ENCODE measurements at regions not wholly inside any gene's neighbourhood (a gene's known extent, or its start where the extent isn't known, plus 50 kb on each side); places are given as distances from the start of the nearest gene placed in this dataset.

GRCh38 chr7:35405461-35405860, 151.6 kb upstream of the TBX20 start:
- TF ChIP-seq EP300 (IDR thresholded peaks at IDR 0.05) (no peak), CTCF (IDR thresholded peaks at IDR 0.05) (no peak), POLR2A (IDR thresholded peaks at IDR 0.05) (no peak)
- intact Hi-C loops (cut with DNase I) = loop anchor here in 1 of 4 donors (5.0 kb wide), 1 partner anchor 682 kb away; no protein-coding TSS in a partner anchor
- 83 to 85% (median 84%) methylated on average over 4 of the region's 4 CpGs for WGBS, 3 donors
- no peak overlapping the region for H3K4me3 ChIP-seq
- no peak overlapping the region for H3K27ac ChIP-seq
- DNase-seq = no peak
- H3K27me3 ChIP-seq = no peaks in the 10 kb centered on the region
- H3K4me1 ChIP-seq (ENCODE audit: insufficient read depth) = no peaks in the 10 kb centered on the region
- no peaks in the 10 kb centered on the region for H3K9me3 ChIP-seq
- H3K36me3 ChIP-seq = no peaks in the 10 kb centered on the region

- no peak overlapping the region for H3K4me3 ChIP-seq
- no peaks in the 10 kb centered on the region for H3K36me3 ChIP-seq
- TF ChIP-seq EP300 (IDR thresholded peaks at IDR 0.05) (no peak), CTCF (IDR thresholded peaks at IDR 0.05) (no peak), POLR2A (IDR thresholded peaks at IDR 0.05) (no peak)
- H3K9me3 ChIP-seq = no peaks in the 10 kb centered on the region
- no peak overlapping the region for H3K27ac ChIP-seq
- no peaks in the 10 kb centered on the region for H3K27me3 ChIP-seq
- H3K4me1 ChIP-seq (ENCODE audit: insufficient read depth) = no peaks in the 10 kb centered on the region
- intact Hi-C loops (cut with DNase I) = no loop called here
- 86 to 93% (median 91%) methylated on average over 8 of the region's 8 CpGs for WGBS, 3 donors
- no peak for DNase-seq
These were observed 147.4 kb upstream of the TBX20 start for GRCh38 chr7:35401217-35401879.

- no peak overlapping the region for H3K27ac ChIP-seq
- no peak overlapping the region for H3K4me3 ChIP-seq
- H3K9me3 ChIP-seq = no peaks in the 10 kb centered on the region
- 80 to 84% (median 81%) methylated on average over 4 of the region's 4 CpGs for WGBS, 3 donors
- TF ChIP-seq CTCF (IDR thresholded peaks at IDR 0.05) (no peak), EP300 (IDR thresholded peaks at IDR 0.05) (no peak), POLR2A (IDR thresholded peaks at IDR 0.05) (no peak)
- H3K27me3 ChIP-seq = no peaks in the 10 kb centered on the region
- intact Hi-C loops (cut with DNase I) = no loop called here
- DNase-seq = no peak
- no peaks in the 10 kb centered on the region for H3K4me1 ChIP-seq (ENCODE audit: insufficient read depth)
- H3K36me3 ChIP-seq = no peaks in the 10 kb centered on the region
These were observed 145.9 kb upstream of the TBX20 start for GRCh38 chr7:35399840-35400239.

GRCh38 chr7:35399216-35399615, 145.3 kb upstream of the TBX20 start:
- no peaks in the 10 kb centered on the region for H3K9me3 ChIP-seq
- H3K27ac ChIP-seq = no peak overlapping the region
- TF ChIP-seq POLR2A (IDR thresholded peaks at IDR 0.05) = no peak
- no peak for TF ChIP-seq CTCF (IDR thresholded peaks at IDR 0.05)
- intact Hi-C loops (cut with DNase I) = no loop called here
- no peaks in the 10 kb centered on the region for H3K36me3 ChIP-seq
- H3K4me1 ChIP-seq (ENCODE audit: insufficient read depth) = no peaks in the 10 kb centered on the region
- H3K4me3 ChIP-seq = no peak overlapping the region
- no peak for DNase-seq
- no peaks in the 10 kb centered on the region for H3K27me3 ChIP-seq
